IPS DF 6.9 (cell line): ENCODE measurements at regions not wholly inside any gene's neighbourhood (a gene's known extent, or its start where the extent isn't known, plus 50 kb on each side); places are given as distances from the start of the nearest gene placed in this dataset.

ENCODE experiments used
- DNase-seq: peaks from one replicate; pipeline ENCODE4 v3.0.0-alpha.2; 2013; ENCODE audit warnings: low read depth, low spot score
- H3K27ac ChIP-seq: one replicate; pipeline ENCODE4 v1.5.1; 2013; ENCODE audit warnings: low read length, control low read depth
- H3K27me3 ChIP-seq: 2 replicates; pipeline ENCODE4 v1.6.1; 2013; ENCODE audit warnings: mild to moderate bottlenecking, low read length; ENCODE audit not compliant: control insufficient read depth, insufficient read depth
- H3K36me3 ChIP-seq: 2 replicates; pipeline ENCODE4 v1.6.1; 2013; ENCODE audit warnings: low read length; ENCODE audit not compliant: control insufficient read depth, insufficient read depth
- H3K4me1 ChIP-seq: 2 replicates; pipeline ENCODE4 v1.6.1; 2013; ENCODE audit warnings: low read length; ENCODE audit not compliant: control insufficient read depth, insufficient read depth
- H3K4me3 ChIP-seq: 2 replicates; pipeline ENCODE4 v1.5.1; 2013; ENCODE audit warnings: mild to moderate bottlenecking, low read length
- H3K9me3 ChIP-seq: 2 replicates; pipeline ENCODE4 v1.6.1; 2013; ENCODE audit warnings: low read length, inconsistent platforms; ENCODE audit not compliant: control insufficient read depth, insufficient read depth
- WGBS: extraction: QIAGEN DNeasy Blood & Tissue Kit; methylation state at CpG from one replicate; pipeline ENCODE4 v1.1.7; 2013; ENCODE audit warnings: mixed read lengths, missing lambda C conversion rate; ENCODE audit not compliant: insufficient read length, insufficient coverage; 5-methylcytosine and 5-hydroxymethylcytosine counted together

DNA sequence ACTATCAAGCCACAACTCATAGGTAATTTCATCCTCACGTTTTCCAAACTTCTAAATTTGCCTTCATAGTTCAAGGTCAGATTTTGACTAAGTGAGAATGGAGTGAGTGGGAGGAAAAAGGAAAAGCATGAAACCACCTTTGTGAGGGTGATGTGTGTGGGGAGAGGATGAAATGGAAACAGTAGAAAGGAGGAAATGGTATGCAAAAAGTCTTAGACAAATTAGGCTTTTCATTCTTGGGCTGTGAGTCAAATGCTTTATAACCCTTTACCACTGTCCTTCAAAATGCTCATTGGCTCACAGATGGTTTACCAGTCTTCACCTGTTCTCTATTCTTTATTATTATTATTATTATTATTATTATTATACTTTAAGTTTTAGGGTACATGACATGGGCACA, 127.2 kb downstream of the RAP2A start:
- Histone ChIP-seq H3K27ac (no peak overlapping the region), H3K36me3 (no peaks in the 10 kb centered on the region), H3K27me3 (no peaks in the 10 kb centered on the region), H3K4me1 (no peaks in the 10 kb centered on the region), H3K4me3 (no peak overlapping the region), H3K9me3 (no peaks in the 10 kb centered on the region)
- WGBS, result no CpG with 5 or more reads among the region's 1 CpG
- no peak for DNase-seq

DNA sequence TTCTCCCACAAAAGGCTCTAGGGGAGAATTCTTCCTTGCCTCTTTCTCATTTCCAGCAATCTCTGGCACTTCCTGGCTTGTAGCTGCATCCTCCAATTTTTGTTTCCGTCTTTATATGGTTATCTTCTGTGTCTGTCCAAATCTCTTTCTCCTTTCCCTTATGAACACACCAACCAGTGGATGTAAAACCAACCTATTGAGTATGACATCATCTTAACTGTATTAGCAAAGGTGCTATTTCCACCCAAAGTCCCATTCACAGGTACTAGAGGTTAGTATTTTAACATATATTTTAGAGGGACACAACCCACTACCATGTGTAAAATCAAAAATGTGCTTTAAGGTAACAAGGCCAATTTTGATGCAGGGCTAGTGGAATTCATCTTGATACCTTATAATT, 129.0 kb downstream of the RAP2A start:
- DNase-seq, result no peak
- WGBS, result no CpG with 5 or more reads among the region's 1 CpG
- no peak overlapping the region for H3K4me3 ChIP-seq
- H3K27me3 ChIP-seq, result no peaks in the 10 kb centered on the region
- H3K9me3 ChIP-seq, result no peaks in the 10 kb centered on the region
- no peaks in the 10 kb centered on the region for H3K36me3 ChIP-seq
- no peak overlapping the region for H3K27ac ChIP-seq
- no peaks in the 10 kb centered on the region for H3K4me1 ChIP-seq

GRCh38 chr13:97564956-97565355, 131.0 kb downstream of the RAP2A start:
- no CpG with 5 or more reads among the region's 5 CpGs for WGBS
- H3K36me3 ChIP-seq, result no peaks in the 10 kb centered on the region
- H3K4me1 ChIP-seq, result peaks cover 5% of the 10 kb centered on the region; the same call in 1 of the 2 replicates
- H3K27me3 ChIP-seq, result no peaks in the 10 kb centered on the region
- H3K4me3 ChIP-seq, result no peak overlapping the region
- no peak overlapping the region for H3K27ac ChIP-seq
- H3K9me3 ChIP-seq, result no peaks in the 10 kb centered on the region
- DNase-seq, result no peak

DNA sequence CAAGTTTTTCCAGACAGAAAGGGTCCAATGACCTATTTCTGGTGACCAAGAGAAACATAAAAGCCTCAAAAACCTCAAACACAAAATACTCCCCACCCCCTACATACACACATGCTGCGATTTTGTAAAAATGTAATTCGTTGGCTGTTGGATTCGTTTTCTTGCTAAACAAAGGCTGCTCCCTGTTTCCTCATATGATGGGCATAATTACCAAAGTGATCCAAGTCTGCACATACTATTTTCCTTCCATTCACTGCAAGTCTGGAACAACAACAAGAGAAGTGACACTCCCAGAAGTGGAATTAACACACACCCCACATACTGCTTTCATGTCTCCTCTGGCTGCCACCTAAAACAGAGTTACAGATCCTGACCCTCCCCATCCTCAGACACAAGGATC, 131.9 kb downstream of the RAP2A start:
- Histone ChIP-seq H3K4me3 (no peak overlapping the region), H3K36me3 (no peaks in the 10 kb centered on the region), H3K27me3 (no peaks in the 10 kb centered on the region), H3K4me1 (peaks cover 5% of the 10 kb centered on the region; the same call in 1 of the 2 replicates), H3K9me3 (no peaks in the 10 kb centered on the region), H3K27ac (no peak overlapping the region)
- no CpG with 5 or more reads among the region's 3 CpGs for WGBS
- no peak for DNase-seq

- H3K27me3 ChIP-seq, result no peaks in the 10 kb centered on the region
- H3K4me3 ChIP-seq, result no peak overlapping the region
- no peak for DNase-seq
- no peaks in the 10 kb centered on the region for H3K9me3 ChIP-seq
- WGBS, result no CpG with 5 or more reads among the region's 2 CpGs
- H3K27ac ChIP-seq, result no peak overlapping the region
- no peaks in the 10 kb centered on the region for H3K36me3 ChIP-seq
- peaks cover 5% of the 10 kb centered on the region; the same call in 1 of the 2 replicates for H3K4me1 ChIP-seq
Measured at GRCh38 chr13:97566907-97567306, 132.9 kb downstream of the RAP2A start.

GRCh38 chr13:97567510-97568243, 133.7 kb downstream of the RAP2A start:
- WGBS, result no CpG with 5 or more reads among the region's 3 CpGs
- DNase-seq, result no peak
- Histone ChIP-seq H3K9me3 (no peaks in the 10 kb centered on the region), H3K27ac (no peak overlapping the region), H3K27me3 (no peaks in the 10 kb centered on the region), H3K4me1 (peaks cover 5% of the 10 kb centered on the region; the same call in 1 of the 2 replicates), H3K36me3 (no peaks in the 10 kb centered on the region), H3K4me3 (no peak overlapping the region)

- WGBS, result no CpG with 5 or more reads among the region's 1 CpG
- H3K36me3 ChIP-seq, result no peaks in the 10 kb centered on the region
- H3K9me3 ChIP-seq, result no peaks in the 10 kb centered on the region
- H3K27ac ChIP-seq, result no peak overlapping the region
- peaks cover 5% of the 10 kb centered on the region; the same call in 1 of the 2 replicates for H3K4me1 ChIP-seq
- no peak for DNase-seq
- no peak overlapping the region for H3K4me3 ChIP-seq
- H3K27me3 ChIP-seq, result no peaks in the 10 kb centered on the region
Measured at GRCh38 chr13:97568850-97569249, 134.9 kb downstream of the RAP2A start.

DNA sequence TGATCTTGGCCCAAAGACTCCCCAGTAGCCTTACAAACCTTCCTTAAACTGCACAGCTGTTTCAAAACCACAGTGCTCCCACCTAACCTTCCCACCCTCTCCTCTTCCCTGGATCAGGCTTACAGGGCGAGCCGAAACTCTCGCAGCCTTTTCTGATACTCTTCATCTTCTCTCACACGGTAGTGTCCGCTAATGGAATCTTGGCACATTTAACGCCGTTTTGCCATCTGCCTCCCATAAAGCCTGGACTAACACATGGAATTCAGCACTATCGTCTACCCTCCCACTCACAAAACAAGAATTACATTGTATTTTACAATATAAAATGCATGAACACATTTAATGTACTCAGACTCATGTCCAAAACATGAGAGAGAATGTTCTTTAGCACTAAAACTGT, 135.9 kb downstream of the RAP2A start:
- H3K4me3 ChIP-seq, result no peak overlapping the region
- WGBS, result no CpG with 5 or more reads among the region's 8 CpGs
- no peak for DNase-seq
- H3K36me3 ChIP-seq, result no peaks in the 10 kb centered on the region
- H3K27me3 ChIP-seq, result no peaks in the 10 kb centered on the region
- H3K9me3 ChIP-seq, result no peaks in the 10 kb centered on the region
- peaks cover 5% of the 10 kb centered on the region; the same call in 1 of the 2 replicates for H3K4me1 ChIP-seq
- H3K27ac ChIP-seq, result no peak overlapping the region

DNA sequence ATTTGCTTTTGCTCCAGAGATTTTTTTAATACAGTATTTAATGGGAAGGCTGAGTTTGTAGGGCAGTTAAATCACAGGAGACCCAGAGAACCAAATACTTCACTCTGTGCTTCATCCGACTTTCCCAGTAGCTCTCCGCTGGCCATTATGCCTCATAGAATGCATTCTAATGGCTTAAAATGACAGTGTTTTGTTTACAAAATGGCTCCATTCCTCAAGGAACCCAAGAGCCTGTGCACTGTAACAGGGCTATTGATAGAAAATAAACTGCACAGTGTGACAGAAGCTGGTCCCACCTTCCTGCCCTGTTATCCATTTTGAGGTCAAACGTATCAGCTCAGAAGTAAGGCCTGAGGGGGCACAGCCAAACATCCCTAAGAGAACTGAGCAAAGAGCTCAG, 136.5 kb downstream of the RAP2A start:
- H3K4me3 ChIP-seq, result no peak overlapping the region
- H3K4me1 ChIP-seq, result peaks cover 5% of the 10 kb centered on the region; the same call in 1 of the 2 replicates
- no peaks in the 10 kb centered on the region for H3K36me3 ChIP-seq
- H3K27me3 ChIP-seq, result no peaks in the 10 kb centered on the region
- no peak overlapping the region for H3K27ac ChIP-seq
- no peaks in the 10 kb centered on the region for H3K9me3 ChIP-seq
- no peak for DNase-seq
- WGBS, result no CpG with 5 or more reads among the region's 3 CpGs

DNA sequence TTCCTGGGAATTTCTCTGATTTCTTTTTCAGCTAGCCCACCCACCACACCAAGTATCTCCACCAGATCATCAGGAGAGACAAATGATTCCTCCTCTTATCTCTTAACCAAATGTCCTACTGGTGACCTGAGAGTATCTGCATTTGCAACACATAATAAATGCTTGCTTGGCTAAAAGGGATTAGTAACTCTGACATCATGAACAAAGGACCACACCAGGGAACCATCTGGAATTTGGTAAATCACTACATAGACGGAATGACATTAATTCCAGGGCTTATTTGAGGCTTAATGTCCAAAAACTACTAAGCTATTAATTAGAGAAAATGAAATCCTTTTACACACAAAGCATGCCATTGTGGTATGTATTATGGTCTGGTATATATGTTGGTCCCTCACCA, 139.0 kb downstream of the RAP2A start:
- no peak for DNase-seq
- peaks cover 5% of the 10 kb centered on the region; the same call in 1 of the 2 replicates for H3K4me1 ChIP-seq
- H3K36me3 ChIP-seq, result no peaks in the 10 kb centered on the region
- H3K9me3 ChIP-seq, result no peaks in the 10 kb centered on the region
- no peaks in the 10 kb centered on the region for H3K27me3 ChIP-seq
- WGBS, result no CpG with 5 or more reads among the region's 1 CpG
- H3K4me3 ChIP-seq, result no peak overlapping the region
- no peak overlapping the region for H3K27ac ChIP-seq

GRCh38 chr13:97574926-97575325, 141.0 kb downstream of the RAP2A start:
- H3K27ac ChIP-seq, result no peak overlapping the region
- DNase-seq, result peak; percentile 22
- peaks cover under 1% of the 10 kb centered on the region; the same call in 1 of the 2 replicates for H3K4me1 ChIP-seq
- H3K36me3 ChIP-seq, result no peaks in the 10 kb centered on the region
- H3K27me3 ChIP-seq, result no peaks in the 10 kb centered on the region
- H3K4me3 ChIP-seq, result no peak overlapping the region
- no CpG with 5 or more reads among the region's 5 CpGs for WGBS
- no peaks in the 10 kb centered on the region for H3K9me3 ChIP-seq
